SU-DHL-6 (cell line): ENCODE measurements at regions not wholly inside any gene's neighbourhood (a gene's known extent, or its start where the extent isn't known, plus 50 kb on each side); places are given as distances from the start of the nearest gene placed in this dataset.

Experiments
- EZH2phosphoT487 ChIP-seq: fragments of 200-600 bp; sonication (generic), shearing (Covaris generic); conservative IDR thresholded peaks from 2 replicates; pipeline ENCODE4 v1.6.1; 2018; ENCODE audit warnings: mild to moderate bottlenecking, antibody characterized with exemption, low read length, moderate library complexity, mixed read lengths
- TF ChIP-seq, protein P1 (sequence below): fragments of 200-600 bp; sonication (generic); IDR thresholded peaks from one replicate; pipeline ENCODE4 v1.5.1; 2017; ENCODE audit warnings: antibody characterized with exemption, mild to moderate bottlenecking, low read length, moderate library complexity; ENCODE audit not compliant: insufficient read depth, poor library complexity, severe bottlenecking

DNA sequence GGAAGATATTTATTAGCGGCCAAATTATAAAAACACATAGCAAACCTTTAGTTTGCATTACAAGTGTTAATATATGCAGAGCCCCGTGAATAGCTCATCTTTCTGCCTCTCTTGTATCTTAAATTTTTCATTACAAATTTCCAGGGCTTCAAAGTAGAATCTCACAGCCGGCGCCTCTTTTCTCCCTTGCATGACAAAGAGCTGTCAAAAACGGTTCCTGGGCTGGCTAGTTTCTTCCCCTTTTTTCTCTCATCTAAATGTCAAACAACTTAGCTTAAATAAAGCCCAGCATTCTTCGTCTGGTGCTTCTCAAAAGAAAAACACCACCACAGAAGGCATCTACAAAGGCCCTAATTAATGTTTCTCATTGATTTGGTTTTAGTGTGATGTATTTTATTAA lies 253.0 kb downstream of the INSC start:
- TF ChIP-seq, protein P1, sequence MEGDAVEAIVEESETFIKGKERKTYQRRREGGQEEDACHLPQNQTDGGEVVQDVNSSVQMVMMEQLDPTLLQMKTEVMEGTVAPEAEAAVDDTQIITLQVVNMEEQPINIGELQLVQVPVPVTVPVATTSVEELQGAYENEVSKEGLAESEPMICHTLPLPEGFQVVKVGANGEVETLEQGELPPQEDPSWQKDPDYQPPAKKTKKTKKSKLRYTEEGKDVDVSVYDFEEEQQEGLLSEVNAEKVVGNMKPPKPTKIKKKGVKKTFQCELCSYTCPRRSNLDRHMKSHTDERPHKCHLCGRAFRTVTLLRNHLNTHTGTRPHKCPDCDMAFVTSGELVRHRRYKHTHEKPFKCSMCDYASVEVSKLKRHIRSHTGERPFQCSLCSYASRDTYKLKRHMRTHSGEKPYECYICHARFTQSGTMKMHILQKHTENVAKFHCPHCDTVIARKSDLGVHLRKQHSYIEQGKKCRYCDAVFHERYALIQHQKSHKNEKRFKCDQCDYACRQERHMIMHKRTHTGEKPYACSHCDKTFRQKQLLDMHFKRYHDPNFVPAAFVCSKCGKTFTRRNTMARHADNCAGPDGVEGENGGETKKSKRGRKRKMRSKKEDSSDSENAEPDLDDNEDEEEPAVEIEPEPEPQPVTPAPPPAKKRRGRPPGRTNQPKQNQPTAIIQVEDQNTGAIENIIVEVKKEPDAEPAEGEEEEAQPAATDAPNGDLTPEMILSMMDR, result no peak
- no peak for TF ChIP-seq EZH2phosphoT487
